Ovary (tissue), 3 donors: ENCODE measurements at regions not wholly inside any gene's neighbourhood (a gene's known extent, or its start where the extent isn't known, plus 50 kb on each side); places are given as distances from the start of the nearest gene placed in this dataset.

Experiments
- POLR2A ChIP-seq: fragments of 450-650 bp; IDR thresholded peaks from one replicate; pipeline ENCODE4 v1.6.1; 2017; ENCODE audit warnings: antibody characterized with exemption, mild to moderate bottlenecking, moderate library complexity
- TF ChIP-seq, protein P1 (sequence below), 3 donors: fragments of 450-650 bp in 2 of 3; fragments of 200-600 bp in 1 of 3; IDR thresholded peaks; one replicate each; pipeline versions ENCODE4 v1.5.1 to v1.8.0; 2016 to 2022; ENCODE audit warnings: antibody characterized with exemption in 3 of 3, mild to moderate bottlenecking in 1 of 3
- donor health status: DM: no; HTN: no; CAD: no.

DNA sequence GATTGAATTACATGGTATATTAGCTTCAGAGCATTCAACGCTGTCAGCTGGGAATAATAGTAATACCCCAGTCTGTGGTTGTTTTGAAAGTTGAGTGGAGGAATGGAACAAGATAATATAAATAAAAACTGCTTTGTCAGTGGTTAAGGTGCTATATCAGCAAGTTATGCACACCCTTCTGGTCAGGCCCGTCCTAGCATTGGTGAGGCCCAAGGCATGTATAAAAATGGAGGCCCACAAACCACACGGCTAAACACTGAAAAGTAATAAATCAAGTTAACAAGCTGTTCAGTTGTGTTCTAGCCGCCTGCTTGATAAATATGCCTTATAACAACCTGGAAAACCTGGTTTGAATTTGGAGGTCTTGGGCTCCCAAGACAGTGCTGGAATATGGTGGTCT is 77.4 kb downstream of the PSMG1 start:
- TF ChIP-seq, protein P1, sequence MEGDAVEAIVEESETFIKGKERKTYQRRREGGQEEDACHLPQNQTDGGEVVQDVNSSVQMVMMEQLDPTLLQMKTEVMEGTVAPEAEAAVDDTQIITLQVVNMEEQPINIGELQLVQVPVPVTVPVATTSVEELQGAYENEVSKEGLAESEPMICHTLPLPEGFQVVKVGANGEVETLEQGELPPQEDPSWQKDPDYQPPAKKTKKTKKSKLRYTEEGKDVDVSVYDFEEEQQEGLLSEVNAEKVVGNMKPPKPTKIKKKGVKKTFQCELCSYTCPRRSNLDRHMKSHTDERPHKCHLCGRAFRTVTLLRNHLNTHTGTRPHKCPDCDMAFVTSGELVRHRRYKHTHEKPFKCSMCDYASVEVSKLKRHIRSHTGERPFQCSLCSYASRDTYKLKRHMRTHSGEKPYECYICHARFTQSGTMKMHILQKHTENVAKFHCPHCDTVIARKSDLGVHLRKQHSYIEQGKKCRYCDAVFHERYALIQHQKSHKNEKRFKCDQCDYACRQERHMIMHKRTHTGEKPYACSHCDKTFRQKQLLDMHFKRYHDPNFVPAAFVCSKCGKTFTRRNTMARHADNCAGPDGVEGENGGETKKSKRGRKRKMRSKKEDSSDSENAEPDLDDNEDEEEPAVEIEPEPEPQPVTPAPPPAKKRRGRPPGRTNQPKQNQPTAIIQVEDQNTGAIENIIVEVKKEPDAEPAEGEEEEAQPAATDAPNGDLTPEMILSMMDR (IDR thresholded peaks at IDR 0.05): no peak
- no peak for TF ChIP-seq POLR2A
